Tibial nerve (tissue), 4 donors: ENCODE measurements at regions not wholly inside any gene's neighbourhood (a gene's known extent, or its start where the extent isn't known, plus 50 kb on each side); places are given as distances from the start of the nearest gene placed in this dataset.

Experiments used
- CTCF ChIP-seq, 5 experiments: fragments of 200-600 bp in 3 of 5; fragments of 450-650 bp in 2 of 5; sonication (generic) in 3 of 5; IDR thresholded peaks; one replicate each; pipeline ENCODE4 v1.5.1; 2016 to 2019; ENCODE audit warnings: antibody characterized with exemption in 5 of 5, mild to moderate bottlenecking in 3 of 5, moderate library complexity in 2 of 5
- EP300 ChIP-seq, 2 donors: sonication (generic); formaldehyde crosslinking; IDR thresholded peaks; one replicate each; pipeline ENCODE4 v1.6.1; 2017; ENCODE audit warnings: antibody characterized with exemption in 2 of 2, mild to moderate bottlenecking in 1 of 2

GRCh38 chr5:4661326-4661725, 478.8 kb upstream of the ADAMTS16 start:
- TF ChIP-seq CTCF (IDR thresholded peaks at IDR 0.05): no peak
- no peak for TF ChIP-seq EP300 (IDR thresholded peaks at IDR 0.05)
